ENCODE measurements at regions not wholly inside any gene's neighbourhood (a gene's known extent, or its start where the extent isn't known, plus 50 kb on each side); places are given as distances from the start of the nearest gene placed in this dataset.

- H3K4me3 Mint-ChIP-seq = no peak overlapping the region
- ChIA-PET POLR2A (no interaction called here), CTCF (no interaction called here)
- H3K9me3 Mint-ChIP-seq = peaks cover 6% of the 10 kb centered on the region
- no peaks in the 10 kb centered on the region for H3K36me3 Mint-ChIP-seq (ENCODE audit: low read depth)
- peaks cover 5% of the 10 kb centered on the region for H3K27me3 Mint-ChIP-seq
- Histone ChIP-seq H3K4me1 (ENCODE audit: insufficient read depth, low read length) (no peaks in the 10 kb centered on the region), H3K4me3 (ENCODE audit: low read length) (no peak overlapping the region), H3K27me3 (ENCODE audit: control insufficient read depth in 1 of 2, insufficient read depth in 2 of 2, low read length in 2 of 2) (no peaks in the 10 kb centered on the region), H3K27ac (ENCODE audit: low read depth in 1 of 2, low read length in 2 of 2) (no peak overlapping the region), H3K9me3 (ENCODE audit: control insufficient read depth in 1 of 2, insufficient read depth in 1 of 2, low read length in 2 of 2) (peaks cover 0 to 4% of the 10 kb centered on the region in 2 experiments), H3K36me3 (ENCODE audit: insufficient read depth, low read length) (no peaks in the 10 kb centered on the region)
- no peak for ATAC-seq (ENCODE audit: poor library complexity)
- intact Hi-C loops (cut with DNase I, micrococcal nuclease) = no loop called here
- TF ChIP-seq CTCF (IDR thresholded peaks at IDR 0.05) = no peak
- no peaks in the 10 kb centered on the region for H3K4me1 Mint-ChIP-seq (ENCODE audit: low read depth)
- no peak for DNase-seq
- no peak overlapping the region for H3K27ac Mint-ChIP-seq
These were observed 175.6 kb downstream of the ZFP64 start for GRCh38 chr20:52016022-52016421.

- POLR2A ChIA-PET = no interaction called here
- Mint-ChIP-seq H3K27me3 (peaks cover 5% of the 10 kb centered on the region), H3K4me1 (ENCODE audit: low read depth) (no peaks in the 10 kb centered on the region), H3K9me3 (peaks cover 8% of the 10 kb centered on the region), H3K36me3 (ENCODE audit: low read depth) (no peaks in the 10 kb centered on the region), H3K4me3 (no peak overlapping the region), H3K27ac (no peak overlapping the region)
- H3K36me3 ChIP-seq (ENCODE audit: insufficient read depth, low read length) = no peaks in the 10 kb centered on the region
- no peaks in the 10 kb centered on the region for H3K4me1 ChIP-seq (ENCODE audit: insufficient read depth, low read length)
- TF ChIP-seq CTCF (IDR thresholded peaks at IDR 0.05) = no peak
- H3K9me3 ChIP-seq (ENCODE audit: control insufficient read depth in 1 of 2, insufficient read depth in 1 of 2, low read length in 2 of 2) = peaks cover 5 to 9% of the 10 kb centered on the region in 2 experiments
- H3K27ac ChIP-seq (ENCODE audit: low read depth in 1 of 2, low read length in 2 of 2) = no peak overlapping the region
- intact Hi-C loops (cut with DNase I, micrococcal nuclease) = no loop called here
- no peaks in the 10 kb centered on the region for H3K27me3 ChIP-seq (ENCODE audit: control insufficient read depth in 1 of 2, insufficient read depth in 2 of 2, low read length in 2 of 2)
- no peak overlapping the region for H3K4me3 ChIP-seq (ENCODE audit: low read length)
- CTCF ChIA-PET = no interaction called here
- DNase-seq (no peak), ATAC-seq (ENCODE audit: poor library complexity) (no peak)
These were observed 176.4 kb downstream of the ZFP64 start for GRCh38 chr20:52015155-52015554.

- no peaks in the 10 kb centered on the region for H3K4me1 ChIP-seq (ENCODE audit: insufficient read depth, low read length)
- no peak overlapping the region for H3K4me3 Mint-ChIP-seq
- CTCF ChIA-PET = interaction anchor here (0.6 kb wide), 1 partner anchor 11 kb away, joined by 3 read pairs; no protein-coding TSS in a partner anchor
- ATAC-seq (ENCODE audit: poor library complexity) (no peak), DNase-seq (no peak)
- H3K4me3 ChIP-seq (ENCODE audit: low read length) = no peak overlapping the region
- no peaks in the 10 kb centered on the region for H3K4me1 Mint-ChIP-seq (ENCODE audit: low read depth)
- POLR2A ChIA-PET = no interaction called here
- peaks cover 10% of the 10 kb centered on the region for H3K9me3 Mint-ChIP-seq
- no peak overlapping the region for H3K27ac Mint-ChIP-seq
- H3K36me3 Mint-ChIP-seq (ENCODE audit: low read depth) = no peaks in the 10 kb centered on the region
- H3K9me3 ChIP-seq (ENCODE audit: control insufficient read depth in 1 of 2, insufficient read depth in 1 of 2, low read length in 2 of 2) = peaks cover 5 to 9% of the 10 kb centered on the region in 2 experiments
- intact Hi-C loops (cut with DNase I, micrococcal nuclease) = no loop called here
- H3K27me3 Mint-ChIP-seq = peaks cover 7% of the 10 kb centered on the region
- no peaks in the 10 kb centered on the region for H3K36me3 ChIP-seq (ENCODE audit: insufficient read depth, low read length)
- no peak overlapping the region for H3K27ac ChIP-seq (ENCODE audit: low read depth in 1 of 2, low read length in 2 of 2)
- TF ChIP-seq CTCF (IDR thresholded peaks at IDR 0.05) = no peak
- no peaks in the 10 kb centered on the region for H3K27me3 ChIP-seq (ENCODE audit: control insufficient read depth in 1 of 2, insufficient read depth in 2 of 2, low read length in 2 of 2)
These were observed 179.5 kb downstream of the ZFP64 start for GRCh38 chr20:52012079-52012478.
